DND-41 (cell line): ENCODE measurements at regions not wholly inside any gene's neighbourhood (a gene's known extent, or its start where the extent isn't known, plus 50 kb on each side); places are given as distances from the start of the nearest gene placed in this dataset.

Experiments used
- CTCF ChIP-seq: IDR thresholded peaks from 2 replicates; pipeline ENCODE4 v1.5.1; 2012; ENCODE audit warnings: borderline replicate concordance, low read length, moderate library complexity, mild to moderate bottlenecking; ENCODE audit not compliant: poor library complexity, severe bottlenecking; ENCODE audit errors: extremely low read depth
- EZH2 ChIP-seq: IDR thresholded peaks from 3 replicates; pipeline ENCODE4 v1.6.1; 2012; ENCODE audit warnings: borderline replicate concordance, low read depth, mild to moderate bottlenecking, moderate library complexity, low read length, inconsistent platforms; ENCODE audit not compliant: severe bottlenecking

GRCh38 chr13:64477146-64477545, 2753.0 kb downstream of the PCDH9 start:
- TF ChIP-seq CTCF (no peak), EZH2 (no peak)
